Stimulated activated CD8-positive, alpha-beta memory T cell treated with anti-CD3 and anti-CD28 coated beads, Interleukin-2, amount 100 ng/mL, for 1 hour (primary cell): ENCODE measurements at regions not wholly inside any gene's neighbourhood (a gene's known extent, or its start where the extent isn't known, plus 50 kb on each side); places are given as distances from the start of the nearest gene placed in this dataset.

Source experiments
- DNase-seq, 2 donors: peaks; one replicate each; pipeline ENCODE4 v3.0.0-alpha.2; 2020; ENCODE audit warnings: low read depth in 2 of 2

GRCh38 chr2:238560234-238560633 lies 133.5 kb downstream of the ASB1 start:
- DNase-seq, result no peak

- DNase-seq, result no peak
These were observed 134.5 kb downstream of the ASB1 start for GRCh38 chr2:238561230-238561629.

- DNase-seq, result no peak
These were observed 135.7 kb downstream of the ASB1 start for GRCh38 chr2:238562446-238562845.

- no peak for DNase-seq
These were observed 136.8 kb downstream of the ASB1 start for GRCh38 chr2:238563551-238563950.

GRCh38 chr2:238564286-238564920 lies 137.7 kb downstream of the ASB1 start:
- no peak for DNase-seq

GRCh38 chr2:238565031-238565430 lies 138.3 kb downstream of the ASB1 start:
- DNase-seq, result no peak

GRCh38 chr2:238566001-238566645 lies 139.4 kb downstream of the ASB1 start:
- no peak for DNase-seq

- DNase-seq, result no peak
These were observed 140.5 kb downstream of the ASB1 start for GRCh38 chr2:238567067-238567855.

- no peak for DNase-seq
These were observed 141.3 kb downstream of the ASB1 start for GRCh38 chr2:238567996-238568395.

GRCh38 chr2:238568455-238569440 lies 142.0 kb downstream of the ASB1 start:
- DNase-seq, result no peak

GRCh38 chr2:238569507-238570195 lies 142.9 kb downstream of the ASB1 start:
- no peak for DNase-seq

GRCh38 chr2:238570391-238570790 lies 143.7 kb downstream of the ASB1 start:
- DNase-seq, result no peak

GRCh38 chr2:238570926-238571325 lies 144.2 kb downstream of the ASB1 start:
- DNase-seq, result no peak

- no peak for DNase-seq
These were observed 145.1 kb downstream of the ASB1 start for GRCh38 chr2:238571661-238572372.

GRCh38 chr2:238573065-238573778 lies 146.5 kb downstream of the ASB1 start:
- DNase-seq, result no peak

GRCh38 chr2:238573916-238574315 lies 147.2 kb downstream of the ASB1 start:
- no peak for DNase-seq

GRCh38 chr2:238574490-238575271 lies 148.0 kb downstream of the ASB1 start:
- DNase-seq, result no peak

GRCh38 chr2:238576674-238577073 lies 149.9 kb downstream of the ASB1 start:
- no peak for DNase-seq

- DNase-seq, result no peak
These were observed 151.5 kb downstream of the ASB1 start for GRCh38 chr2:238578256-238578655.
